Prostate gland (tissue), 2 donors: ENCODE measurements at regions not wholly inside any gene's neighbourhood (a gene's known extent, or its start where the extent isn't known, plus 50 kb on each side); places are given as distances from the start of the nearest gene placed in this dataset.

Experiments used
- DNase-seq: peaks from one replicate; pipeline ENCODE4 v3.0.0-alpha.2; 2019; ENCODE audit warnings: low spot score
- H3K27ac ChIP-seq, 2 donors: fragments of 200-600 bp; sonication (generic); 2 replicates each; pipeline ENCODE4 v1.5.1; 2017 to 2019
- H3K27me3 ChIP-seq: fragments of 200-600 bp; sonication (generic); replicated peaks from 2 replicates; pipeline ENCODE4 v1.5.1; 2019; ENCODE audit not compliant: insufficient read depth
- H3K36me3 ChIP-seq, 2 donors: fragments of 200-600 bp; sonication (generic); 1 replicate in 1 of 2; 2 replicates in 1 of 2; pipeline versions ENCODE4 v1.5.1 to v1.8.1; 2017 to 2019
- H3K4me1 ChIP-seq: fragments of 200-600 bp; sonication (generic); replicated peaks from 2 replicates; pipeline ENCODE4 v1.5.1; 2019
- H3K4me3 ChIP-seq, 2 donors: fragments of 200-600 bp; sonication (generic); 2 replicates each; pipeline ENCODE4 v1.5.1; 2017 to 2019
- H3K9me3 ChIP-seq: fragments of 200-600 bp; sonication (generic); 2 replicates; pipeline ENCODE4 v1.5.1; 2017
- POLR2A ChIP-seq: fragments of 450-650 bp; IDR thresholded peaks from one replicate; pipeline ENCODE4 v1.6.1; 2016; ENCODE audit warnings: antibody characterized with exemption, mild to moderate bottlenecking
- POLR2AphosphoS5 ChIP-seq: sonication (generic); formaldehyde crosslinking; IDR thresholded peaks from one replicate; pipeline ENCODE4 v1.6.1; 2017; ENCODE audit warnings: antibody characterized with exemption
- WGBS: methylation state at CpG from one replicate; pipeline ENCODE4 v1.1.5; 2018; 5-methylcytosine and 5-hydroxymethylcytosine counted together
- intact Hi-C: fragments of 100-400 bp; cut with DNase I; formaldehyde crosslinking; loops from one replicate; pipeline ENCODE4 v1.14.2; 2022
- TF ChIP-seq, protein P1 (sequence below), 4 experiments: fragments of 200-600 bp in 2 of 4; fragments of 450-650 bp in 2 of 4; sonication (generic) in 2 of 4; IDR thresholded peaks; 1 replicate in 3 of 4; 2 replicates in 1 of 4; pipeline ENCODE4 v1.5.1; 2016 to 2019; ENCODE audit warnings: antibody characterized with exemption in 4 of 4, mild to moderate bottlenecking in 2 of 4, moderate library complexity in 2 of 4

DNA sequence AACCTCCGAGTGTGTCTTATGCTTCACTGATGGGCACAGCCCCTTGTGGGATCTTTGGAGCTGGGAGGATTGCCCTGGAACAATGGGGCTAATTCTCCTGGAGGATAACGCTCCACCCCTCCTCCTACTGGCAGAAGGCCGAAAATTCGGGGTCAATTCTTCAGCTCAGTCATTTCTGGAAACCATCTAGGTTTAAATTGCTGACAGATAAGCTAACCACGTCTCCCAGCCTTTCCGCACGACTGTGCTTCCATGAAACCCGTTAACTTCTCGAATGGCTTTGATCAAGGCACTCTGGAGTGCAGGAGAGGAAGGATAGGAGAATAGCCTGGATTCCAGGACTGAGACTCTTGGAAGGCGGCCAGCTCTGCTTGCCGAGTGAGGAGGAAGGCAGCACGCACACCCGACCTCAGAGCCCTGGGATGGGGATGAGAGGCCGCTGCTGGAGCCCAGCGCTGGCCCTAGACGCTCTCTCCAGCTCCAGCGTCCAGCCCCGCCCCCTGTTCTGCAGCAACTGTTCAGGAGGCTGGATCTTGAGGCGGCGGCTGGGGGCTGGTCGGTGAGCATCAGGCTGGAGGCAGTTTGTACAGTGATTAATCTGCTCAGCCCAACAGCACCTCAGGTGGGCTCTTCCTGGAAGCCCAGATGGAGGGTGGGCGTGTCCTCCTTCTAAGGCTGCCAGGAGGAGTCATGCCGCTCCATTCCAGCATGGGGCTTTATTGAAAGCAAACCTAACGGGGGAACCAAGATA, 176.7 kb upstream of the NCAM1 start:
- peak; percentile 22 for DNase-seq
- TF ChIP-seq, protein P1, sequence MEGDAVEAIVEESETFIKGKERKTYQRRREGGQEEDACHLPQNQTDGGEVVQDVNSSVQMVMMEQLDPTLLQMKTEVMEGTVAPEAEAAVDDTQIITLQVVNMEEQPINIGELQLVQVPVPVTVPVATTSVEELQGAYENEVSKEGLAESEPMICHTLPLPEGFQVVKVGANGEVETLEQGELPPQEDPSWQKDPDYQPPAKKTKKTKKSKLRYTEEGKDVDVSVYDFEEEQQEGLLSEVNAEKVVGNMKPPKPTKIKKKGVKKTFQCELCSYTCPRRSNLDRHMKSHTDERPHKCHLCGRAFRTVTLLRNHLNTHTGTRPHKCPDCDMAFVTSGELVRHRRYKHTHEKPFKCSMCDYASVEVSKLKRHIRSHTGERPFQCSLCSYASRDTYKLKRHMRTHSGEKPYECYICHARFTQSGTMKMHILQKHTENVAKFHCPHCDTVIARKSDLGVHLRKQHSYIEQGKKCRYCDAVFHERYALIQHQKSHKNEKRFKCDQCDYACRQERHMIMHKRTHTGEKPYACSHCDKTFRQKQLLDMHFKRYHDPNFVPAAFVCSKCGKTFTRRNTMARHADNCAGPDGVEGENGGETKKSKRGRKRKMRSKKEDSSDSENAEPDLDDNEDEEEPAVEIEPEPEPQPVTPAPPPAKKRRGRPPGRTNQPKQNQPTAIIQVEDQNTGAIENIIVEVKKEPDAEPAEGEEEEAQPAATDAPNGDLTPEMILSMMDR (IDR thresholded peaks at IDR 0.05), result no peak
- TF ChIP-seq POLR2A (no peak), POLR2AphosphoS5 (no peak)
- Histone ChIP-seq H3K9me3 (no peaks in the 10 kb centered on the region), H3K36me3 (no peaks in the 10 kb centered on the region), H3K4me3 (no peak overlapping the region), H3K27ac (no peak overlapping the region), H3K4me1 (no peaks in the 10 kb centered on the region), H3K27me3 (peaks cover 5% of the 10 kb centered on the region)
- 9% methylated on average over 21 of the region's 24 CpGs for WGBS
- intact Hi-C loops, result no loop called here

DNA sequence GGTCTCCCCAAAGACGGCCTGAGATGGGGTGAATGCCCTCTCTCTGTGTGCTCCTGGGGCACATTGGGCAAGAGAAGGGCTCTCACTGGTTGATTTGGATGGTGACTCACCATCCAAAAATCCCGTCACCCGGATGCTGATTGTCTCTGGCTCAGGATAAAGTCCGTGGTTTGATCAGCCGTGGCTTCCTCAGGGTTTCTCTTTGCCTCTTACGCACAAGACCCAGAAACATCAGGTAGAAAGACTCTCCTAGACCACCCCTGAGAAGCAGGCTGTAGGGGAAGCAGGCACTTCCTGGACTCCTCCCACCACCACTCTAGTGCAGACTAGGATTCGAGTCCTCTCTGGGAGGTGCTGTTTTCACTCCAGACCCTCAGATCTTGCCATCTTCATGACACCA, 176.1 kb upstream of the NCAM1 start:
- Histone ChIP-seq H3K4me1 (no peaks in the 10 kb centered on the region), H3K36me3 (no peaks in the 10 kb centered on the region), H3K27ac (no peak overlapping the region), H3K9me3 (no peaks in the 10 kb centered on the region), H3K27me3 (peaks cover 5% of the 10 kb centered on the region), H3K4me3 (no peak overlapping the region)
- intact Hi-C loops, result no loop called here
- no peak for TF ChIP-seq POLR2A
- no peak for TF ChIP-seq POLR2AphosphoS5
- TF ChIP-seq, protein P1 (IDR thresholded peaks at IDR 0.05), result no peak
- WGBS, result 50% methylated on average over 7 of the region's 7 CpGs
- no peak for DNase-seq

DNA sequence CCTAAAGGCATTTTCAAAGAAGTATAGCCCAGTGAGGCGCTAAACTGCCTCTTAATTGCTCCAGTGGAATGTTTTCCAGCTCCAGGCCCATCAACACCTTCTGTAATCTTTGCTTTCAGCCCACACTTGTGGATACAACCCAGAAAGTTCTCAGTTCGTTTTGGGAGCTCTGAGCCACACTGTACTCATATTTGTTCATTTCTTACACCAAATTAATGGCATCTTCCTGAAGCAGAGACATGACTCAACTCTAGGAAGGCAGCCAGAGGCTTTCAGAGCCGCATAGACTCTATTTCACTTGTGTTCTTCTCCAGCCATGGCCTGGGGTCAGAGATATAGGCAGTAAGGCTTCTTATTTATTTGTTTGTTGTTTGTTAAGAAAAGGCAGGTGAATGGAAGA, 175.5 kb upstream of the NCAM1 start:
- no peak overlapping the region for H3K27ac ChIP-seq
- no peak overlapping the region for H3K4me3 ChIP-seq
- no peak for DNase-seq
- H3K9me3 ChIP-seq, result no peaks in the 10 kb centered on the region
- H3K4me1 ChIP-seq, result no peaks in the 10 kb centered on the region
- intact Hi-C loops, result no loop called here
- WGBS, result 51% methylated on average over 3 of the region's 3 CpGs
- no peak for TF ChIP-seq POLR2AphosphoS5
- TF ChIP-seq, protein P1 (IDR thresholded peaks at IDR 0.05), result no peak
- TF ChIP-seq POLR2A, result no peak
- no peaks in the 10 kb centered on the region for H3K36me3 ChIP-seq
- peaks cover 5% of the 10 kb centered on the region for H3K27me3 ChIP-seq

DNA sequence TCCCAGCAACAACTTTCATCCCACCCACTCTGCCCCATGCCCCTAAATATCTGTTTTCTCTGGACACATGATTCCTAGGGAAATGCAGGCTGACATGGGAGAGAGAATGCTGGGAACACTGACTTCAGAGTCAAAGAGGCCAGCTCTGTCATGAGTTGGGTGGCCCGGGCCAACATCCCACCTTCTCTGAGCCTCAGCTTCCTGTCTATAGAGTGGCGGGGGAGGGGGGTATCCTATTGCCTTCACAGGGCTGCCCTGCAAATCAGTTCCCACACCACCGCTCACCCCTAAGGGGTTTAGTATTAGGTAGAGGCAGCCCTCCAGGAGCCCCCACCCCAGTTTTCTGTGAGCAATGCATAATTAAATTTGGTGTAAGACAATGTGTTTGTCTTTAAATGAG, 175.0 kb upstream of the NCAM1 start:
- Histone ChIP-seq H3K4me3 (no peak overlapping the region), H3K27me3 (peaks cover 5% of the 10 kb centered on the region), H3K27ac (no peak overlapping the region), H3K9me3 (no peaks in the 10 kb centered on the region), H3K4me1 (no peaks in the 10 kb centered on the region), H3K36me3 (no peaks in the 10 kb centered on the region)
- 95% methylated on average over 3 of the region's 3 CpGs for WGBS
- no peak for TF ChIP-seq POLR2AphosphoS5
- no peak for TF ChIP-seq POLR2A
- TF ChIP-seq, protein P1 (IDR thresholded peaks at IDR 0.05), result no peak
- DNase-seq, result no peak
- intact Hi-C loops, result no loop called here

DNA sequence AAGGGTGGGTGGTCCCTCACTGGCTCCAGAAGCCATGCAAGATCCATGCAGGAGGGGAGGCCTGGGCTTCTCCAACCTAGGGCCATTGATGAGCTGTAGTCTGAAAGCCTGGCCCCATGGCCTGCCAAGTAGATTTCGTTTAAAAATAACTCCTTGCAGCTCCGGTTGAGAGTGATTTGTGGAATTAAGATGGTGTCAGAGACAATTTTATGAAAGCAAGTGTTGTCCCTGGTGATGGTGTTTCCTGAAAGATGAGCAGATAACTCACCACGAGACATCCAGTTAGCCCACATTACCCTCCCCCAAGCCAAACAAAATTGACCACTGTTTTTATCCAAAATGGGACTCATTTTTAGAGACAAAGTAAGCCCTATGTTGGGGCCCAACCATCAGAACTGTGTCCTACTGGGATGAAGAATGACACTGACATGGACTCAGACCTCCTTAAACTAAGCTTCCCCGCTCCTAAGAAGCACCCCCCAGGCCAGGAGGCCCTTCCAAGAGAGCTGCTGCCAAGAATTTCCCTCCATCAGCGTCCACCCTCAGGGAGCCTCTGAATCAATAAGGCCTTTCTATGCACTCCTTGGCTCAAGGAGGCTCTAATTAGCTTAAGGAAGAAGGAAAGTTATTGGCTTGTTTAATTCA, 174.2 kb upstream of the NCAM1 start:
- Histone ChIP-seq H3K36me3 (no peaks in the 10 kb centered on the region), H3K27me3 (peaks cover 5% of the 10 kb centered on the region), H3K9me3 (no peaks in the 10 kb centered on the region), H3K27ac (no peak overlapping the region), H3K4me3 (no peak overlapping the region), H3K4me1 (no peaks in the 10 kb centered on the region)
- WGBS, result 48% methylated on average over 5 of the region's 5 CpGs
- DNase-seq, result no peak
- intact Hi-C loops, result no loop called here
- TF ChIP-seq POLR2A, result no peak
- no peak for TF ChIP-seq POLR2AphosphoS5
- TF ChIP-seq, protein P1 (IDR thresholded peaks at IDR 0.05), result no peak
